Endothelial cell of umbilical vein (primary cell): ENCODE measurements at regions not wholly inside any gene's neighbourhood (a gene's known extent, or its start where the extent isn't known, plus 50 kb on each side); places are given as distances from the start of the nearest gene placed in this dataset.

ENCODE experiments used
- BruUV-seq: library from RNA; stranded (reverse); fragments of 400-500 nt; replicated peaks from 2 replicates; lab custom pipeline; 2021; lab: Mats Ljungman, UMichigan
- CTCF ChIA-PET: fragments of 300-600, 350-600 bp; sonication (Branson Sonifier 250); formaldehyde crosslinking; loops from one replicate; lab custom pipeline; 2021; ENCODE audit warnings: antibody characterized with exemption, inconsistent platforms; lab: Charles Lee
- POLR2A ChIA-PET: fragments of 300-600, 350-600 bp; sonication (Branson Sonifier 250); formaldehyde crosslinking; loops from one replicate; lab custom pipeline; 2021; ENCODE audit warnings: antibody characterized with exemption, inconsistent platforms; lab: Charles Lee
- DNase-seq: peaks from one replicate; pipeline ENCODE4 v3.0.0-alpha.2; 2011; ENCODE audit warnings: low read depth, low spot score
- FAIRE-seq: peaks from 2 replicates; lab custom pipeline; 2011; peaks lifted over from hg19 to GRCh38; lab: Jason Lieb, UNC
- H2AFZ ChIP-seq: 2 replicates; pipeline ENCODE4 v1.6.0; 2012; ENCODE audit warnings: low read depth, low read length, control low read depth, inconsistent platforms
- H3K27ac ChIP-seq: 2 replicates; pipeline ENCODE4 v1.5.1; 2011; ENCODE audit warnings: low read depth, mild to moderate bottlenecking, control low read depth, low read length, moderate library complexity; ENCODE audit not compliant: insufficient read depth
- H3K27me3 ChIP-seq, 2 experiments: 2 replicates each; pipeline versions ENCODE4 v1.6.0 to v1.6.1; 2011; ENCODE audit warnings: low read length in 2 of 2, mixed read lengths in 1 of 2; ENCODE audit not compliant: control insufficient read depth in 2 of 2, insufficient read depth in 2 of 2
- H3K36me3 ChIP-seq, 2 experiments: 2 replicates in 1 of 2; 3 replicates in 1 of 2; pipeline ENCODE4 v1.5.1; 2011; ENCODE audit warnings: low read length in 2 of 2, mild to moderate bottlenecking in 1 of 2, moderate library complexity in 1 of 2; ENCODE audit not compliant: control insufficient read depth in 2 of 2, insufficient read depth in 2 of 2; ENCODE audit errors: extremely low read depth in 1 of 2
- H3K4me1 ChIP-seq: 3 replicates; pipeline ENCODE4 v1.5.1; 2011; ENCODE audit warnings: mild to moderate bottlenecking, low read length; ENCODE audit not compliant: control insufficient read depth, insufficient read depth; ENCODE audit errors: extremely low read depth
- H3K4me2 ChIP-seq: 2 replicates; pipeline ENCODE4 v1.6.1; 2011; ENCODE audit warnings: low read length, control low read depth, mixed read lengths; ENCODE audit not compliant: insufficient read depth
- H3K4me3 ChIP-seq, 3 experiments: fragments of 200-600 bp in 1 of 3; sonication (generic), shearing (Covaris generic) in 1 of 3; replicated peaks in 1 of 3; 2 replicates each; pipeline ENCODE4 v1.5.1; 2011 to 2016; ENCODE audit warnings: control low read depth in 3 of 3, low read length in 3 of 3, mild to moderate bottlenecking in 2 of 3, inconsistent platforms in 1 of 3, low read depth in 1 of 3, moderate library complexity in 1 of 3; ENCODE audit not compliant: insufficient read depth in 1 of 3
- H3K79me2 ChIP-seq: 2 replicates; pipeline ENCODE4 v1.6.0; 2012; ENCODE audit warnings: low read length, inconsistent platforms; ENCODE audit not compliant: control insufficient read depth, insufficient read depth
- H3K9ac ChIP-seq: replicated peaks from 2 replicates; pipeline ENCODE3; 2011; ENCODE audit warnings: low read length, control low read depth; ENCODE audit not compliant: insufficient read depth; ENCODE audit errors: extremely low read depth
- H3K9me1 ChIP-seq: replicated peaks from 3 replicates; pipeline ENCODE4 v1.6.0; 2011; ENCODE audit warnings: mild to moderate bottlenecking, low read length; ENCODE audit not compliant: control insufficient read depth, insufficient read depth; ENCODE audit errors: extremely low read depth
- H3K9me3 ChIP-seq: replicated peaks from 2 replicates; pipeline ENCODE4 v1.5.1; 2012; ENCODE audit warnings: low read length, inconsistent platforms; ENCODE audit not compliant: control insufficient read depth, insufficient read depth
- H4K20me1 ChIP-seq: replicated peaks from 2 replicates; pipeline ENCODE3; 2011; ENCODE audit warnings: mild to moderate bottlenecking, low read length; ENCODE audit not compliant: control insufficient read depth, insufficient read depth; ENCODE audit errors: extremely low read depth
- EZH2 ChIP-seq: IDR thresholded peaks from 2 replicates; pipeline ENCODE4 v1.6.1; 2012; ENCODE audit warnings: borderline replicate concordance, low read depth, mild to moderate bottlenecking, moderate library complexity, low read length, inconsistent platforms; ENCODE audit not compliant: severe bottlenecking
- FOS ChIP-seq: IDR thresholded peaks from 2 replicates; pipeline ENCODE4 v1.6.1; 2011; ENCODE audit warnings: mild to moderate bottlenecking, low read length, moderate library complexity, borderline replicate concordance; ENCODE audit not compliant: insufficient read depth
- GATA2 ChIP-seq: IDR thresholded peaks from 2 replicates; pipeline ENCODE4 v1.7.0; 2011; ENCODE audit warnings: low read depth, mild to moderate bottlenecking, moderate library complexity, mixed read lengths, low read length; ENCODE audit not compliant: insufficient read length, insufficient read depth
- JUN ChIP-seq: IDR thresholded peaks from 2 replicates; pipeline ENCODE4 v1.6.1; 2011; ENCODE audit warnings: borderline replicate concordance, low read depth; ENCODE audit not compliant: insufficient read length, insufficient read depth
- MYC ChIP-seq: IDR thresholded peaks from one replicate; pipeline ENCODE4 v1.6.1; 2011; ENCODE audit warnings: mild to moderate bottlenecking, low read depth, low read length
- POLR2A ChIP-seq: IDR thresholded peaks from 2 replicates; pipeline ENCODE4 v1.6.1; 2012; ENCODE audit warnings: low read depth, mild to moderate bottlenecking, control low read depth, low read length
- POLR2AphosphoS5 ChIP-seq: IDR thresholded peaks from 2 replicates; pipeline ENCODE4 v1.6.1; 2012; ENCODE audit warnings: low read depth, mild to moderate bottlenecking, control low read depth, low read length, moderate library complexity; ENCODE audit not compliant: insufficient read depth
- dilution Hi-C: fragments of 300-500 bp; cut with MboI; formaldehyde crosslinking; loops from one replicate; pipeline ENCODE4 v1.15.0; 2019; ENCODE audit warnings: low sequenced_read_pairs; ENCODE audit not compliant: extremely low pct_ligation_motif_present
- intact Hi-C: fragments of 100-400 bp; cut with micrococcal nuclease; formaldehyde crosslinking; loops from one replicate; pipeline ENCODE4 v1.10.0; 2022
- TF ChIP-seq, protein P1 (sequence below), 2 donors: IDR thresholded peaks; 1 replicate in 1 of 2; 2 replicates in 1 of 2; pipeline ENCODE4 v1.5.1; 2011; ENCODE audit warnings: low read length in 2 of 2, mild to moderate bottlenecking in 2 of 2, moderate library complexity in 2 of 2, control low read depth in 1 of 2, inconsistent platforms in 1 of 2, low read depth in 1 of 2; ENCODE audit not compliant: insufficient read depth in 1 of 2; ENCODE audit errors: extremely low read depth in 1 of 2
- TF ChIP-seq, protein P2 (sequence below): IDR thresholded peaks from 2 replicates; pipeline ENCODE4 v1.6.1; 2011; ENCODE audit not compliant: insufficient read depth, insufficient read length

DNA sequence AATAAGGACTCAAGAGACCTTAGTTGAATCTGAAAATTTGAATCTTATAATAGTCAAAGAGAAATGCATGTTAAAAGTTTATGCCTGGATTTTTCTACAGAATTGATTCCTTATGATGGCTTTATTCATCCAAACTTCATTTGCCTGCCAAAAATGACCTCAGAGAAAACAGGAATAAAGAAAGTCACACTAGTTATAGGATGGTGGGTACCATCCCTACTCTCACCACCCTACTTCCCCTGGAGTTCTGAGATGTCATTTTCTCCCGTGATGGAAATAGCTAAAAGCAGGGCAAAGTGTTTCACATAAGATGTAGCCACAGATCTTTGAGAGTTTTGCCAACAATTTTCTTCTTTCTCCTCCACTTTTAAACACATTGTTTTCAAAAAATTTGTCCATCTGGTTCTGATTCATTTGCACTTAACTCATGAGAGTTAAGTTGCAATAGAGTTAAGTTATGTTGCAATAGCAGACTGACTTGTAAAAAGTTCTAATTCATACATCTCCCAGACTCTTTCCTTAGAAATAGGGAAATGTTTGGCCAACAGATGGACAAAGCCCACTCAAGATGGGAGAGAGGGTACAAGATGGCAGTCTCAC, 384.6 kb downstream of the PLPP3 start:
- H3K9me3 ChIP-seq = no peaks in the 10 kb centered on the region
- no peaks in the 10 kb centered on the region for H3K36me3 ChIP-seq
- TF ChIP-seq MYC (no peak), EZH2 (no peak), POLR2A (no peak), JUN (no peak), FOS (no peak), GATA2 (no peak), POLR2AphosphoS5 (no peak)
- TF ChIP-seq, protein P1, sequence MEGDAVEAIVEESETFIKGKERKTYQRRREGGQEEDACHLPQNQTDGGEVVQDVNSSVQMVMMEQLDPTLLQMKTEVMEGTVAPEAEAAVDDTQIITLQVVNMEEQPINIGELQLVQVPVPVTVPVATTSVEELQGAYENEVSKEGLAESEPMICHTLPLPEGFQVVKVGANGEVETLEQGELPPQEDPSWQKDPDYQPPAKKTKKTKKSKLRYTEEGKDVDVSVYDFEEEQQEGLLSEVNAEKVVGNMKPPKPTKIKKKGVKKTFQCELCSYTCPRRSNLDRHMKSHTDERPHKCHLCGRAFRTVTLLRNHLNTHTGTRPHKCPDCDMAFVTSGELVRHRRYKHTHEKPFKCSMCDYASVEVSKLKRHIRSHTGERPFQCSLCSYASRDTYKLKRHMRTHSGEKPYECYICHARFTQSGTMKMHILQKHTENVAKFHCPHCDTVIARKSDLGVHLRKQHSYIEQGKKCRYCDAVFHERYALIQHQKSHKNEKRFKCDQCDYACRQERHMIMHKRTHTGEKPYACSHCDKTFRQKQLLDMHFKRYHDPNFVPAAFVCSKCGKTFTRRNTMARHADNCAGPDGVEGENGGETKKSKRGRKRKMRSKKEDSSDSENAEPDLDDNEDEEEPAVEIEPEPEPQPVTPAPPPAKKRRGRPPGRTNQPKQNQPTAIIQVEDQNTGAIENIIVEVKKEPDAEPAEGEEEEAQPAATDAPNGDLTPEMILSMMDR (IDR thresholded peaks at IDR 0.05; ENCODE audit: extremely low read depth in 1 of 2, insufficient read depth in 1 of 2, low read depth in 1 of 2, low read length in 2 of 2) = no peak
- TF ChIP-seq, protein P2, sequence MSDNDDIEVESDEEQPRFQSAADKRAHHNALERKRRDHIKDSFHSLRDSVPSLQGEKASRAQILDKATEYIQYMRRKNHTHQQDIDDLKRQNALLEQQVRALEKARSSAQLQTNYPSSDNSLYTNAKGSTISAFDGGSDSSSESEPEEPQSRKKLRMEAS = no peak
- CTCF ChIA-PET = no interaction called here
- no peaks in the 10 kb centered on the region for H4K20me1 ChIP-seq
- H3K79me2 ChIP-seq = no peaks in the 10 kb centered on the region
- no peaks in the 10 kb centered on the region for H3K27me3 ChIP-seq
- no peak overlapping the region for H3K4me3 ChIP-seq
- no peak for DNase-seq
- dilution Hi-C loops (no loop called here), intact Hi-C loops (no loop called here)
- H3K27ac ChIP-seq = no peak overlapping the region
- BruUV-seq = no TSS peak
- POLR2A ChIA-PET = no interaction called here
- no peak overlapping the region for H2AFZ ChIP-seq
- H3K9ac ChIP-seq = no peak overlapping the region
- FAIRE-seq = no peak
- no peaks in the 10 kb centered on the region for H3K9me1 ChIP-seq
- no peak overlapping the region for H3K4me2 ChIP-seq
- H3K4me1 ChIP-seq = no peaks in the 10 kb centered on the region
